Breast epithelium (tissue), 3 donors: ENCODE measurements at regions not wholly inside any gene's neighbourhood (a gene's known extent, or its start where the extent isn't known, plus 50 kb on each side); places are given as distances from the start of the nearest gene placed in this dataset.

ENCODE experiments used
- POLR2A ChIP-seq: fragments of 450-650 bp; IDR thresholded peaks from one replicate; pipeline ENCODE4 v1.6.1; 2016; ENCODE audit warnings: antibody characterized with exemption, mild to moderate bottlenecking, moderate library complexity
- POLR2AphosphoS5 ChIP-seq, 3 donors: sonication (generic); formaldehyde crosslinking; IDR thresholded peaks; one replicate each; pipeline ENCODE4 v1.6.1; 2017; ENCODE audit warnings: antibody characterized with exemption in 3 of 3
- TF ChIP-seq, protein P1 (sequence below), 3 donors: fragments of 450-650 bp; IDR thresholded peaks; one replicate each; pipeline ENCODE4 v1.5.1; 2016 to 2017; ENCODE audit warnings: antibody characterized with exemption in 3 of 3, mild to moderate bottlenecking in 3 of 3, moderate library complexity in 3 of 3

DNA sequence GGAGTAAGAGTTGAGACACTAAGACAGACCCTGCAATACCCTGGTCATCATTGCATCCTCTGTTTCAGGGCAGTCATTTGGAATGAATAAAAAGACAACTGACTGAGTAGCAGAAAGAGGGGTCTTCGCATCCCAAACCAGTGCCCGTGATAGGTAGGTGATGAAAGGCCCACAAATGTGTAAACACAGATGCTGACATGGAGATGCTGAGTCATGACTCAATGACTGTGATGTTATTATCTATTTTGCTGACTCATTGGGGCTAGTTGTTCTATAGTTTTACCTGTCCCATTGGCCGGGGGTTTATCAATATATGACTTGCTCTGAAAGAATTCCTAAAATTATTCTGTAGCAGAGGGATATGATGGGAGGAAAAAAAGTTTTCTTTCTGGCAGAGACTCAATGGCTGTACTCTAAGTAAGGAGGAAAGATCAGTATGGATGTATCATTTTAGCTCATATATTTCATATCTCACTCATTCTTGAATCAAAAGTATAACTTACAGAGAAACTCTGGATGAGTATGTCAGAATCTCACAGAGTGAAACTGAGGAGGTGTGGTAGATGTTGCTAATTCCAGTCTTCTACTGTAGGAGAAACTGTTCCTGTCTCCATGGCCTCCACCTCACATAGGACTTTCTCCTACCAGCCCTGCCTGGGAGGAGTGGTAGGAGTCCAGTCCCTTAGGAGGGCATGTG lies 119.9 kb upstream of the PREP start:
- TF ChIP-seq, protein P1, sequence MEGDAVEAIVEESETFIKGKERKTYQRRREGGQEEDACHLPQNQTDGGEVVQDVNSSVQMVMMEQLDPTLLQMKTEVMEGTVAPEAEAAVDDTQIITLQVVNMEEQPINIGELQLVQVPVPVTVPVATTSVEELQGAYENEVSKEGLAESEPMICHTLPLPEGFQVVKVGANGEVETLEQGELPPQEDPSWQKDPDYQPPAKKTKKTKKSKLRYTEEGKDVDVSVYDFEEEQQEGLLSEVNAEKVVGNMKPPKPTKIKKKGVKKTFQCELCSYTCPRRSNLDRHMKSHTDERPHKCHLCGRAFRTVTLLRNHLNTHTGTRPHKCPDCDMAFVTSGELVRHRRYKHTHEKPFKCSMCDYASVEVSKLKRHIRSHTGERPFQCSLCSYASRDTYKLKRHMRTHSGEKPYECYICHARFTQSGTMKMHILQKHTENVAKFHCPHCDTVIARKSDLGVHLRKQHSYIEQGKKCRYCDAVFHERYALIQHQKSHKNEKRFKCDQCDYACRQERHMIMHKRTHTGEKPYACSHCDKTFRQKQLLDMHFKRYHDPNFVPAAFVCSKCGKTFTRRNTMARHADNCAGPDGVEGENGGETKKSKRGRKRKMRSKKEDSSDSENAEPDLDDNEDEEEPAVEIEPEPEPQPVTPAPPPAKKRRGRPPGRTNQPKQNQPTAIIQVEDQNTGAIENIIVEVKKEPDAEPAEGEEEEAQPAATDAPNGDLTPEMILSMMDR (IDR thresholded peaks at IDR 0.05): no peak
- no peak for TF ChIP-seq POLR2AphosphoS5 (IDR thresholded peaks at IDR 0.05)
- no peak for TF ChIP-seq POLR2A
